ENCODE measurements at regions not wholly inside any gene's neighbourhood (a gene's known extent, or its start where the extent isn't known, plus 50 kb on each side); places are given as distances from the start of the nearest gene placed in this dataset.
"Not testable (repeated sequence)": the region's sequence is repeated elsewhere in the genome, so short reads cannot be mapped to it uniquely, and the experiment has no call there.

DNA sequence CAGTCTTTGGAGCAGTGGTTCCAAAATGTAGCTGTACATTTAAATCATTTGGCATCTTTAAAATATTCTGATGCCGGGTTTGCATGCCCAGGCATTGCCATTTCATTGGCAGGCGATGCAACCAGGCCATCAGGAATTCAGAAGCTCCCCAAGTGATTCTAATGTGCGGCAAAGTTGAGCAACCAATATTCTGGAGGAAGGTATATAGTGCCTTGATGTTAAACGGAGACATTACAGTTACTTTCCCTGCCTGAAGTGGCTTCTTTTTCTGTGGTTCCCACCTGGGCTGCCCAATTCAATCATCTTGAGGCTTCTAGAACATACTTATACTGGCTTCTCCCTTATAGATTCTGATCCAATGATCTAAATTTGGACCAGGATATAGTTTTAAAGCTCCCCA, 68.7 kb upstream of the PGM2 start:
- ChIA-PET CTCF (no interaction called here), POLR2A (ENCODE audit: low non-redundant PET) (no interaction called here)
- H3K27ac ChIP-seq = peak overlapping the region; percentile 95
- TF ChIP-seq, protein P1, sequence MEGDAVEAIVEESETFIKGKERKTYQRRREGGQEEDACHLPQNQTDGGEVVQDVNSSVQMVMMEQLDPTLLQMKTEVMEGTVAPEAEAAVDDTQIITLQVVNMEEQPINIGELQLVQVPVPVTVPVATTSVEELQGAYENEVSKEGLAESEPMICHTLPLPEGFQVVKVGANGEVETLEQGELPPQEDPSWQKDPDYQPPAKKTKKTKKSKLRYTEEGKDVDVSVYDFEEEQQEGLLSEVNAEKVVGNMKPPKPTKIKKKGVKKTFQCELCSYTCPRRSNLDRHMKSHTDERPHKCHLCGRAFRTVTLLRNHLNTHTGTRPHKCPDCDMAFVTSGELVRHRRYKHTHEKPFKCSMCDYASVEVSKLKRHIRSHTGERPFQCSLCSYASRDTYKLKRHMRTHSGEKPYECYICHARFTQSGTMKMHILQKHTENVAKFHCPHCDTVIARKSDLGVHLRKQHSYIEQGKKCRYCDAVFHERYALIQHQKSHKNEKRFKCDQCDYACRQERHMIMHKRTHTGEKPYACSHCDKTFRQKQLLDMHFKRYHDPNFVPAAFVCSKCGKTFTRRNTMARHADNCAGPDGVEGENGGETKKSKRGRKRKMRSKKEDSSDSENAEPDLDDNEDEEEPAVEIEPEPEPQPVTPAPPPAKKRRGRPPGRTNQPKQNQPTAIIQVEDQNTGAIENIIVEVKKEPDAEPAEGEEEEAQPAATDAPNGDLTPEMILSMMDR (conservative IDR thresholded peaks at IDR 0.05; ENCODE audit: low read depth) = no peak
- no peak for DNase-seq (ENCODE audit: low spot score)

DNA sequence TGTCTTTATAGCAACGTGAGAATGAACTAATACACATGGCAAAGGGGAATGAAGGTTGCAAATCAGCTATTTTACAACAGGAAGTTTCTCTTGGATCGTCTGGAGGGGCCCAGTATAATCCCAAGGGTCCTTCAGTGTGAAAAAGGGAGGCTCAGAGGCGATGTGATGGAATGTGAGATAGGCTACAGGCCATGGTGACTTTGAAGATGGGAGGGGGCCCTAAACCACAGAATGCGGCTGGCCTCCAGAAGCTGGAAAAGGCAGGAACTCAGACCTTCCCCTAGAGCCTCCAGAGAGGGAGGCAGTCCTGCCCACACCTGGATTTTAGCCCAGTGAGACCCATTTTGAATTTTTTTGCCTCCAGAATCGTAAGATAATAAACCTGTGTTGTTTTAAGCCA, 69.4 kb upstream of the PGM2 start:
- peak overlapping the region; percentile 95 for H3K27ac ChIP-seq
- no peak for DNase-seq (ENCODE audit: low spot score)
- TF ChIP-seq, protein P1 (conservative IDR thresholded peaks at IDR 0.05; ENCODE audit: low read depth) = no peak
- ChIA-PET POLR2A (ENCODE audit: low non-redundant PET) (no interaction called here), CTCF (no interaction called here)

DNA sequence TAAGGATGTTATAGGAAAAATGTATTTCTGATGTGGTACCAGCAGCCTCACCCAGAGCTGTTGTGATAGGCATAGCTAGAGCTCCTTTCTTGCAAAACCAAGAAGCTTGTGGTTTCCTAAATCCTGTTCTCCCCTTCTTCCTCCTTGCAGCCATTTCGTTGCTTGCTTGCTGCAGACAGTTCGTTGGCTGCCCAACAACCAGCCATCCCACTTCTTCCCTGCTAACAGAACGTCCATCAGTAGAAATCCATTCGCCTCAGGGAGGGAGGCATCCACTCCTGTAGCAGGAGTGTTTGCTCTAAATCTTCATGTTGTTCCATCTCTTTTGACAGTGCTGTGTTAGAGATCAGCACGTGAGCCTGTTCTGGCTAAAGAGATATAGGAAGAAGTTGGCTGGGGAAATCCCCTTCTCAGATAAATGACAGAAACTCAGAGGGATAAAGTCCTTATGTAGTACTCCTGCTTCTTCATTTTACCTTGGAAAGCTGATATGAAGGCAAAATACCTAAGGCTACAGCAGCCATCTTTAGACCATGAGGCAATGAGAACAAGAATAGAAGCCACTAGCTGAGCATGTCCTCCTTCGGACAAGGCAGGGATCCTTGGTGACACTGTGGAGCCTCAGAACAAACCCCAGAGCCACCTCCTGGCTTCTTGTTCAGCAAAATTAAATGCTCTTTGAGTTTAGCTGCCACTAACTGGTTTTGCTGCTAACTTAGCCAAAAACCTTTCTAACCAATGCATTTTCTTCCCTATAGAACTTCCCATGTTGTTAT, 68.4 kb upstream of the RELL1 start:
- TF ChIP-seq, protein P1 (conservative IDR thresholded peaks at IDR 0.05; ENCODE audit: low read depth) = no peak
- H3K27ac ChIP-seq = no peak overlapping the region
- DNase-seq (ENCODE audit: low spot score) = no peak
- CTCF ChIA-PET = no interaction called here
- POLR2A ChIA-PET (ENCODE audit: low non-redundant PET) = no interaction called here

DNA sequence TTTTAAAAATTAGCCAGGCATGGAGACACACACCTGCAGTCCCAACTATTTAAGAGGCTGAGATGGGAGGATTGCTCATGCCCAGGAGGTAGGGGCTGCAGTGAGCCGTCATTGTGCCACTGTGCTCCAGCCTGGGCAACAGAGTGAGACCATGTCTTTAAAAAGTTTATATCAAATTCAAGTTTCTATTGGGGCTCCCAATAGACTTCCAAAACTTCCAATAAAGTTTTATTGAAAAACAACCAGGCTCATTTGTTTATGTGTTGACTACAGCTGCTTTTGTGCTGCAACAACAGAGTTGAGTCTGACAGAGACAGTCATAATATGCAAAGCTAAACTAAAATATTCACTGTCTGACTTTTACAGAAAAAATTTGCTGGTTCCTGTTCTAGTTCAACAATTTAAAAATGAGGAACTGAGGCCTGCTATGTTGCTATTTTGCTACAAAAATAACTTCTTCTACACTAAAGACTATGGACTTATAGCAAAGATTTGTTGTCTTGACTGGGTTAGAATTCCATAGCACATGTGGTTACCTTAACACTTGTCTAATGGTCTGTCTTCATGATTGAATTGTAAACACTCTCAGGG, 63.3 kb upstream of the RELL1 start:
- ChIA-PET POLR2A (ENCODE audit: low non-redundant PET) (no interaction called here), CTCF (no interaction called here)
- TF ChIP-seq, protein P1 (conservative IDR thresholded peaks at IDR 0.05; ENCODE audit: low read depth) = no peak

DNA sequence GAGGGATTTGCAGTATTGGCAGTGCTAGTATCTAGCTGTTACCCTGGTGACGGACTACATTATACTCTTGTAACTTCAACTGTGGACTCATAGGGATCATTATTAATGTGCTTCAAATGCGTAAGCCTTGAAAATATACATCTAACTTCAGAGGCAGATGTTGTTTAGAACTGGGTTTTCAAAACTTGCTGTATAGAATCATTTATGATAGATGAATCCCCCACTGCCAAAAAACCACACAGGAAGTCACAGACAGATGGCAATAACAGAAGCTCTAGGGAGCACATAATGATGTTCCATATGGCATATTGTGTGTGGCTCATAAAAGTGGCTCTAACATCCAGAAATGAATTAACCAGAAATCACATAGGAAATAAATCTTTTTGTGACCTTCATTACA, 62.3 kb upstream of the RELL1 start:
- DNase-seq (ENCODE audit: low spot score) = no peak
- CTCF ChIA-PET = no interaction called here
- no peak overlapping the region for H3K27ac ChIP-seq
- TF ChIP-seq, protein P1 (conservative IDR thresholded peaks at IDR 0.05; ENCODE audit: low read depth) = no peak
- POLR2A ChIA-PET (ENCODE audit: low non-redundant PET) = no interaction called here

More for the DNA sequence above, 63.3 kb upstream of the RELL1 start:
- no peak overlapping the region for H3K27ac ChIP-seq
- no peak for DNase-seq (ENCODE audit: low spot score)

DNA sequence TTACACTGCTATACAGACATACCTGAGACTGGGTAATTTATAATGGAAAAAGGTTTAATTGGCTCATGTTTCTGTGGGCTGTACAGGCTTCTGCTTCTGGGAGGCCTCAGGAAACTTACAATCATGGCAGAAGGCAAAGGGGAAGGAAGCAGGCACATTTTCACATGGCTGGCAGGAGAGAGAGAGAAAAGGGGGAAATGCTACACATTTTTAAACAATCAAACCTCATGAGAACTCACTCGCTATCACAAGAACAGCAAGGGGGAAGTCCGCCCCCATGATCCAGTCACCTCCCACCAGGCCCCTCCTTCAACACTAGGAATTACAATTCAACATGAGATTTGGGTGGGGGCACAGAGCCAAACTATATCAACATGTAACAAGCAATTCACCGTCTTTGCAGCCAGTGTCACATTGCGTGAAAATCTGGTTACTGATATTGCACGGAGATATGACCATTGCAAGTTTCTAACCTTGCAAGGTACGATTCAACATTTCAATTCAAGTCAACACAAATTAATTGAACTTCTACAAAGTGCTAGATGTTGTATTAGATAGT, 61.7 kb upstream of the RELL1 start:
- TF ChIP-seq, protein P1 (conservative IDR thresholded peaks at IDR 0.05; ENCODE audit: low read depth) = no peak
- POLR2A ChIA-PET (ENCODE audit: low non-redundant PET) = no interaction called here
- no peak for DNase-seq (ENCODE audit: low spot score)
- no peak overlapping the region for H3K27ac ChIP-seq
- CTCF ChIA-PET = no interaction called here

DNA sequence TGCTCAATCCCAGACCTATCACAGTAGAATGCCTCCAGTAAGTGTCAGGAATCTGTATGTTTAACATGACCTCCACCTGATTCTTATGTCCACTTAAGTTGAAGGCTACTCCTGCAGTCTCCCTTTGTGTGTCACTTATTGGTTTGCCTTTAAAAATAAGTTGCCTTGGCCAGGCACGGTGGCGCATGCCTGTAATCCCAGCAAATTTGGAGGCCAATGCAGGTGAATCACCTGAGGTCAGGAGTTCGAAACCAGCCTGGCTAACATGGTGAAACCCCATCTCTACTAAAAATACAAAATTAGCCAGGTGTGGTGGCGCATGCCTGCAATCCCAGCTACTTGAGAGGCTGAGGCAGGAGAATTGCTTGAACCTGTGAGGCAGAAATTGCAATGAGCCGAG, 60.7 kb upstream of the RELL1 start:
- H3K27ac ChIP-seq; CTCF ChIA-PET; DNase-seq (ENCODE audit: low spot score); POLR2A ChIA-PET (ENCODE audit: low non-redundant PET): not testable (repeated sequence)
